Testis (tissue), 2 donors: ENCODE measurements at regions not wholly inside any gene's neighbourhood (a gene's known extent, or its start where the extent isn't known, plus 50 kb on each side); places are given as distances from the start of the nearest gene placed in this dataset.

Experiments used
- CTCF ChIP-seq, 3 experiments: fragments of 450-650 bp in 2 of 3; fragments of 200-600 bp in 1 of 3; sonication (generic) in 1 of 3; IDR thresholded peaks; one replicate each; pipeline ENCODE4 v1.5.1; 2016 to 2019; ENCODE audit warnings: antibody characterized with exemption in 3 of 3, mild to moderate bottlenecking in 2 of 3, moderate library complexity in 1 of 3
- POLR2A ChIP-seq: fragments of 450-650 bp; IDR thresholded peaks from one replicate; pipeline ENCODE4 v1.6.1; 2017; ENCODE audit warnings: antibody characterized with exemption, mild to moderate bottlenecking, moderate library complexity

- TF ChIP-seq CTCF (IDR thresholded peaks at IDR 0.05) (no peak), POLR2A (no peak)
These were observed 519.8 kb upstream of the MDFIC2 start for GRCh38 chr3:70832089-70832833.
